Peyer's patch (tissue), 4 donors: ENCODE measurements at regions not wholly inside any gene's neighbourhood (a gene's known extent, or its start where the extent isn't known, plus 50 kb on each side); places are given as distances from the start of the nearest gene placed in this dataset.

Experiments
- DNase-seq, 3 donors: peaks; one replicate each; pipeline ENCODE4 v3.0.0-alpha.2; 2017 to 2019
- H3K27ac ChIP-seq, 4 donors: fragments of 200-600 bp; sonication (generic); one replicate each; pipeline ENCODE4 v1.5.1; 2016 to 2019
- H3K27me3 ChIP-seq, 2 donors: fragments of 200-600 bp; sonication (generic); one replicate each; pipeline ENCODE4 v1.5.1; 2019
- H3K36me3 ChIP-seq, 3 donors: fragments of 200-600 bp; sonication (generic); one replicate each; pipeline ENCODE4 v1.5.1; 2016 to 2019
- H3K4me1 ChIP-seq, 4 donors: fragments of 200-600 bp; sonication (generic); one replicate each; pipeline ENCODE4 v1.5.1; 2016 to 2019
- H3K4me3 ChIP-seq, 4 donors: fragments of 200-600 bp; sonication (generic); 1 replicate in 3 of 4; 2 replicates in 1 of 4; pipeline ENCODE4 v1.5.1; 2016 to 2019; ENCODE audit warnings: mild to moderate bottlenecking in 1 of 4
- H3K9me3 ChIP-seq, 4 donors: fragments of 200-600 bp; sonication (generic); one replicate each; pipeline ENCODE4 v1.5.1; 2016 to 2019; ENCODE audit warnings: mild to moderate bottlenecking in 1 of 4
- POLR2A ChIP-seq, 2 donors: fragments of 450-650 bp; IDR thresholded peaks; one replicate each; pipeline ENCODE4 v1.5.1; 2017; ENCODE audit warnings: antibody characterized with exemption in 2 of 2, mild to moderate bottlenecking in 2 of 2, moderate library complexity in 2 of 2
- TF ChIP-seq, protein P1 (sequence below), 6 experiments: fragments of 450-650 bp in 4 of 6; fragments of 200-600 bp in 2 of 6; sonication (generic) in 1 of 6; IDR thresholded peaks; one replicate each; pipeline ENCODE4 v1.5.1; 2017 to 2019; ENCODE audit warnings: antibody characterized with exemption in 6 of 6, mild to moderate bottlenecking in 3 of 6, moderate library complexity in 1 of 6

DNA sequence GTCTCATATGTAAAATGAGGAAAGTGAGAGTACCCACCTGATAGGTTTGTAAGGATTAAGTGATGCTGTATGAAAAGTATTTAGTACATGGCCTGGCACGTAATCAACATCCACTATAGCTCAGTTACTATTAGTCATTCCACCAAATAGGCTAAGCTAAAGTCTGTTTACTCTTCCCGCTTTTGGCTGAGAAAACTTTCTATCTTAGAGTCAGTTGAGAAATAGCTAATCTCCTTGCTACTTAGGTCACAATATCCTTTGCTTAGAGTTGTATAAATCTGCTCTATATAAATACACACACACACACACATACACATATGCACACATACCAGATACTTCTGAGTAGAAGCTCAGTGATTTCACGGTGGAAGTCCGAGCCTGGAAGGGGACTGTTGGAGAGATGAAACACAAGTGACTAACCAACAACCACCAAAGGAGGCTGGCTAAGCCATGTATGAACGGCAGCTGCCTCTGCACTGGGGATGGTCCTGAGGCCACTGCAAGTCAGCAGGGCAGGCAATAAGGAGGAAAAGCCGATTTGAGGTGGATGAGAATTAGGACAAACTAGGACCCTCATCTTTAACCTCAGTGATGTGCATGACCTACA, 104.6 kb upstream of the EPHA4 start:
- Histone ChIP-seq H3K27ac (no peak overlapping the region), H3K4me3 (no peak overlapping the region), H3K4me1 (no peaks in the 10 kb centered on the region), H3K9me3 (no peaks in the 10 kb centered on the region), H3K27me3 (no peaks in the 10 kb centered on the region), H3K36me3 (no peaks in the 10 kb centered on the region)
- no peak for TF ChIP-seq POLR2A (IDR thresholded peaks at IDR 0.05)
- TF ChIP-seq, protein P1, sequence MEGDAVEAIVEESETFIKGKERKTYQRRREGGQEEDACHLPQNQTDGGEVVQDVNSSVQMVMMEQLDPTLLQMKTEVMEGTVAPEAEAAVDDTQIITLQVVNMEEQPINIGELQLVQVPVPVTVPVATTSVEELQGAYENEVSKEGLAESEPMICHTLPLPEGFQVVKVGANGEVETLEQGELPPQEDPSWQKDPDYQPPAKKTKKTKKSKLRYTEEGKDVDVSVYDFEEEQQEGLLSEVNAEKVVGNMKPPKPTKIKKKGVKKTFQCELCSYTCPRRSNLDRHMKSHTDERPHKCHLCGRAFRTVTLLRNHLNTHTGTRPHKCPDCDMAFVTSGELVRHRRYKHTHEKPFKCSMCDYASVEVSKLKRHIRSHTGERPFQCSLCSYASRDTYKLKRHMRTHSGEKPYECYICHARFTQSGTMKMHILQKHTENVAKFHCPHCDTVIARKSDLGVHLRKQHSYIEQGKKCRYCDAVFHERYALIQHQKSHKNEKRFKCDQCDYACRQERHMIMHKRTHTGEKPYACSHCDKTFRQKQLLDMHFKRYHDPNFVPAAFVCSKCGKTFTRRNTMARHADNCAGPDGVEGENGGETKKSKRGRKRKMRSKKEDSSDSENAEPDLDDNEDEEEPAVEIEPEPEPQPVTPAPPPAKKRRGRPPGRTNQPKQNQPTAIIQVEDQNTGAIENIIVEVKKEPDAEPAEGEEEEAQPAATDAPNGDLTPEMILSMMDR (IDR thresholded peaks at IDR 0.05), result no peak
- no peak for DNase-seq

DNA sequence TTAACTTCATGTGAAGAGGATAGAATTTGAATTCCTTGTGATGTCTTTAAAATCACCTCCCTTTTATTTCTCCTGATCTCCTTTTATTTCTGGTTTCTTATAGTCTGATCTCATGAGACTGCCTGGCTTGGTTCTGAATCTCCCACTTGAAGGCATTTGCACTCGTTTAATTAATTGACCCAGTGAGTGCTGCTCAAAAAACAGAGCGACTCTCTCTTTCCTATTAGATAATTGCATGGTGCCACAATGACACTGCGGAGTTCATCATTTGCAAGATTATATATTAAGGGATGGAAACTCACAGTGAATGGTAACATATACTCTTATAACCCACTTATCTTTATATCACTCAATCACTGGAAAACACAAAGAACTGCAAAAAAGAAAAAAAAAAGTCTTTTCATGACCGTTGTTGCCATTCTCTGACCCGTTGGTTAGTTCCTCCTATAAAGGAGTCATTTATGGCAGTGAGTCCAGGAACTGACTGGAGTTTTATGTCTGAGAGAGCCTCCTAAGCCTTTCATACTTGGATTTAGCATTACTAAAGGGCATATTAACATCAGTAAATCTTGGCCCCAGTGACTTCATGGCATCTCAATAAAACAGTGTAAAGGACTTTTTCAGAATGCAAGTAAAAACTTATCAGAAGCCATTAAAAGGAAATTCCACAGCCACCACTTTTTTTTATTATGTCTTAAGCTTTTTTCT, 103.3 kb upstream of the EPHA4 start:
- no peak for DNase-seq
- no peak overlapping the region for H3K27ac ChIP-seq
- H3K4me1 ChIP-seq, result no peaks in the 10 kb centered on the region
- H3K4me3 ChIP-seq, result no peak overlapping the region
- H3K27me3 ChIP-seq, result no peaks in the 10 kb centered on the region
- TF ChIP-seq, protein P1 (IDR thresholded peaks at IDR 0.05), result no peak
- TF ChIP-seq POLR2A (IDR thresholded peaks at IDR 0.05), result no peak
- H3K9me3 ChIP-seq, result no peaks in the 10 kb centered on the region
- no peaks in the 10 kb centered on the region for H3K36me3 ChIP-seq

DNA sequence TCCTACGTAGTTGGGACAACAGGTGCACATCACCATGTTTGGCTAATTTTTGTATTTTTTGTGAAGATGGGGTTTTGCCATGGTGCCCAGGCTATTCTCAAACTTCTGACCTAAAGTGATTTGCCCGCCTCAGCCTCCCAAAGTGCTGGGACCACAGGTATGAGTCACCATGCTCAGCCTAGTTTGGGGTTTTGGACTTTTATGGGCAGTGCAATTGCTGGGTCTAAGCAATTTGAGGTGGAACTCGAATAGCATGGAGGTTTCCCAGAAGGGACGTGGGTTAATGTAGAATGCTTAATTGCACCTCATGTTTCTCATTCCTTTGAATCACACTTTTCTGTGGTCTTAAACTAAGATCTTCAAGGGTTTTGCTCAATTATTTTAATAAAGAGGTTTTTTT, 102.3 kb upstream of the EPHA4 start:
- no peak overlapping the region for H3K27ac ChIP-seq
- no peaks in the 10 kb centered on the region for H3K9me3 ChIP-seq
- no peaks in the 10 kb centered on the region for H3K36me3 ChIP-seq
- TF ChIP-seq POLR2A (IDR thresholded peaks at IDR 0.05), result no peak
- TF ChIP-seq, protein P1 (IDR thresholded peaks at IDR 0.05), result no peak
- no peak overlapping the region for H3K4me3 ChIP-seq
- no peaks in the 10 kb centered on the region for H3K4me1 ChIP-seq
- H3K27me3 ChIP-seq, result no peaks in the 10 kb centered on the region
- no peak for DNase-seq

DNA sequence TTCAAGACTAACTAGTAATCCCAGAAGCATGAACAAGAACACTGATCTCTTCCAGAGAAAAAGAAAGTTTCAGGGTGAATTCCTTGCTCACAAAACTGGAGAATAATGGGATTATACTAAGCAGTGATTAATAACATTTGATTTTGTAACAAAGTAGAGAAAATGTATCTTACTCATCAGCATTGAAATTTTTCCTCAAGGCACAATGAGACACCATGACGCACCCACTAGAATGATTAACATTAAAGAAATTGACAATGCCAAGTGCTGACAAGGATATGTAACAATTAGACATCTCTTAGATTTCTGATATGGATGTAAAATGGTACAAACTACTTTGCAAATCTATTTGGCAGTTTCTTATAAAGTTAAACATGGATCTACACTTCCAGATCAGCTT, 101.1 kb upstream of the EPHA4 start:
- Histone ChIP-seq H3K27ac (no peak overlapping the region), H3K27me3 (no peaks in the 10 kb centered on the region), H3K4me3 (no peak overlapping the region), H3K36me3 (no peaks in the 10 kb centered on the region), H3K9me3 (no peaks in the 10 kb centered on the region), H3K4me1 (no peaks in the 10 kb centered on the region)
- TF ChIP-seq POLR2A (IDR thresholded peaks at IDR 0.05), result no peak
- TF ChIP-seq, protein P1 (IDR thresholded peaks at IDR 0.05), result no peak
- DNase-seq, result no peak

DNA sequence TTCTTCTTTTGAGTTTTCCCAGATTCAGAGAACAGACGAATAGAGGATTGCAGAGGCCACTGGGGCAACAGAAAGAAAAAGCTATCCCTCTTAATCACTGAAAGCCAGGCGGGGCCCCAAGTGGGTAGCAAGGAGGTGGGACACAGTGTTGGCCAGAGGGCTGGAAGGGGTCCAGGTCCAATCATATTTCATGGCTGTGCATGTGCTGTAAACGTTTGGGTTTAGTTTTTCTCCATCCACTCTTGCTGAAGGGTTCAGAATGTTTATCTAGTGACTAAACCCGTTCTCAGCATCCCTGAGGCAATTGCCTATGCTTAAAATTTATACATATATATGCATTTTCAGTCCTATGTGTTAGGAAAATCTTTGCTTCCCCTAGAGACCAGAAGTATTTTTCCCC, 99.4 kb upstream of the EPHA4 start:
- H3K36me3 ChIP-seq, result no peaks in the 10 kb centered on the region
- TF ChIP-seq, protein P1 (IDR thresholded peaks at IDR 0.05), result no peak
- no peak for TF ChIP-seq POLR2A (IDR thresholded peaks at IDR 0.05)
- DNase-seq, result no peak
- no peak overlapping the region for H3K27ac ChIP-seq
- no peaks in the 10 kb centered on the region for H3K4me1 ChIP-seq
- no peaks in the 10 kb centered on the region for H3K9me3 ChIP-seq
- H3K4me3 ChIP-seq, result no peak overlapping the region
- no peaks in the 10 kb centered on the region for H3K27me3 ChIP-seq
